CD4-positive, alpha-beta T cell treated with Interleukin-4 for 1 hour (primary cell): ENCODE measurements at regions not wholly inside any gene's neighbourhood (a gene's known extent, or its start where the extent isn't known, plus 50 kb on each side); places are given as distances from the start of the nearest gene placed in this dataset.

Experiments used
- DNase-seq, 2 donors: peaks; one replicate each; pipeline ENCODE4 v3.0.0-alpha.2; 2020 to 2022

DNA sequence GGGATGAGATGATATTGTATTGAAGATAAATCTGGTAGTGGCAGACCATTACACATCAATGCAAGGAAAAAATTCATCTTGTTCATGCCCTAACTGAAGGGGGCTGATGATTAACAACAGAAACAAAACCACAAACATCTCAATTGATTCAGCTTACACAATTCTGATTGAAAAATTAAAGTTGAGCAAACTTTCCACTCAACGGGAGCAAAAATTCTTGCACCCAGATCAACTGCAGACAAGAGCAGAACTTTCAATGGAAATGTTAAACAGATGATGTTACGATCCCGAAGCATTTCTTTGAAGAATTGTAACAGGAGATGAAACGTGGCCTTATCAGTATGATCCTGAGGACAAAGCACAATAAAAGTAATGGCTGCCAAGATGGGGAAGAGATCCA, 172.4 kb upstream of the SOX5 start:
- DNase-seq: no peak

DNA sequence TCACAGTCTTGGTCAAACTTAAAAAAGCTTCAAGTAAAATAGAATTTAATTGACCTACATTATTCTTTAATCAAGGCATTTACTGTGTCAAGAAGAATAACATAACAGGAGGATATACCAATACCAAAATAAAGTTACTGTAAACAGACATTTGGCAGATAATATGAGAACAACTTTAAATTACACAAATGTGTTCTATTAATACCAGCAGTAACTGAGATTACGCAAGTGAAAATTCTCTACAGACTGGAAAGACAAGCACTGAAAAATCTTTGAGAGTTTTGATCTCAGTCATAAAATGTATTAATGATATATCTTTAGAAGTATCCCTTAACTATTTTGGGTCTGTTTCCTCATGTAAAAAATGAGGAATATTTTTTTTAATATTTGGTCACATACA, 169.2 kb upstream of the SOX5 start:
- DNase-seq: no peak

DNA sequence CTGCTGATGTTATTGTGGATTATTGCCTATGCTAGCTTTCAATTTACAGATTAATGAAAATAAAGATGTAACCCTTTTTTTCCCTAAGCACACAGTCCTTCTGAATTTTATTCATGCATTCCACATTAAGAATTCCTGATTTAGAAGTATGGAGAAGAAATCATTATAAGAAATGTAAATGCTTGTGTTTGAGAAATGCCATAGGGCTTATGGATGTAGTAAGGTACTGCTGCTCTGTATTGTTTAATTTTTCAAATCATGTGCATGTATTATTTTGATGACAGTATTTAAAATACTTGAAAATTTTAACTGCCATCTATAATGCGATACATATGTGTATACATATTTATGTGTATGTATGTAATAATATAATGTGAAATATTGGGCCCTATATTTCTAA, 167.1 kb upstream of the SOX5 start:
- DNase-seq: no peak

DNA sequence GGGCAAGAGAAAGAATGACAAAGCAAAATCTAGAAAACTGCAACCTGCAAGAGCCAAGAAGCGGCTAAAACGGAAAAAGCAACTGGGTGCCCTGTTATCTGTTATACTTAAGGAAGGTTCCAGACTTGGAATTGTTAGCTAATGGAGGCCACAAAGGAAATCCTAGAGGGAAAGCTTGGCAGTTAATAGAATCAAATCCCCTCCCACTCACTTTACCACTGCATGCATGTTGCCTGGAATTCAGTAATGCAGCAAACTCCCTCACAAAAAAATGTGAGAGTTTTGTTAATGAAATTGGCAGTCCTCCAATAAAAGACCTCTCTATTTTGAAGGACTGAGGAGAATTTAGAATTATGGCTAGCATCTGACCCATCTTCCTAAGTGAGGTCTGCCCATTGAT, 164.2 kb upstream of the SOX5 start:
- no peak for DNase-seq

DNA sequence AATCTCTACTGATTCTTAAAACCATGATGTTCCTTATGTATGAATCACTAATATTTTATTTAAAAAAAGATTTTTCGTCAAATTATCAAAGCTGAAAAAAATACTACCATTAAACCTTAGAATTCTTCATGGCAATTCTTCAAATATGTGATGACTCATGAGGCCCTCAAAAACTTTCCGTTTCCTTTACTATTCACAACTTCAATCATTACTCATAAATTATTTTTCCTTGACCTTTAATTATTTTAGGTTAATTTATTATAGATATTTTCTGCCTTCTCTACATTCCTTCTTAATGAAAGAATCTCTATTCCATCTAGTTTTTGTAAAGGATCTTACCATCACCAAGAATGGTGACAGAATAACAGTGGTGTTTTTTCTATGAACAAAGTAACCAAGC, 162.1 kb upstream of the SOX5 start:
- DNase-seq: no peak

DNA sequence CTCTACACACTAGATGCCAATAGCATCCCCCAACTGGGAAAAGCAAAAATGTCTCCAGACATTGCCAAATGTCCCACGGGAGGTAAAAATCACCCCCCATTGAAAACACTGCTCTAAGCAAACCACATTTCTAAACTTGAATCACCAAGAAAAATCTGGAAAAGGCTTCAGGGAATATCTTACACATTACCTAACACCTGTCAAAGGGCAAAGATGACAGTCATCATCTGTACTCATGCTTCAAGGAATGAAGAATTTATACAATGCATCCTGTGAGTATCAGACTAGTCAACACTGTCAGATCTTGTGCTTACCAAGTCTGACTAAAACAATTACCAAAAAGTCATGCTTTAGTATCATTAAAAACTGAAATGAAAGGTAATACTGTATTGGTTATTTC, 161.6 kb upstream of the SOX5 start:
- DNase-seq: no peak

DNA sequence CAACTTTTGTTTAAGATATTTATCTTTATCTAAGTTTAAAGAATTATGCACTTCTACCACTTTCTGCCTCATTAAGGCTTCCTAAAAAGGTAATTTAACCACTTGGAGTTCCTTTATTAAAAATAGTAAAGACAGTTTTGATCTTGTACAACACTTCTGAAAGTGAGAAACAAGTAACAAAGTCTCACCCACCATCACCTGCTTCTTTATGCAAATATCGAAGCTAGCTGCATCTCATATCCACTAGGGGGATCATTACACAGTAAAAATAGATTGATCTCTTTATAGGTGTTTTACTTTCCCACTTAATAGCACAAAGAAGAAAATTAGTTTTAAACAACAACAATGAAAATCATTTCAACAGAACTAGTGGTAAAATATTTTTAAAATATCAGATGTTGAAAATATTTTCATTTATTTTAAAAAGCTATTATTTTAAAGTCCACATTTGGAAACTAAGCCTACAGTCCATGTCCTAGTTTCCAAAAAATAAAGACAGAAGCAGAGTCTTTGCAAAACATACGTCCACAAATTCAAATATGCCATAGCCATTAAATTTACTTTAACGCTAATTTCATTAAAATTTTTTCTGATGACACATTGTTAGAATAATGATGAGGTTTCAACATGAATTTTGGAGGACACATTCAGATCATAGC, 160.0 kb upstream of the SOX5 start:
- no peak for DNase-seq

DNA sequence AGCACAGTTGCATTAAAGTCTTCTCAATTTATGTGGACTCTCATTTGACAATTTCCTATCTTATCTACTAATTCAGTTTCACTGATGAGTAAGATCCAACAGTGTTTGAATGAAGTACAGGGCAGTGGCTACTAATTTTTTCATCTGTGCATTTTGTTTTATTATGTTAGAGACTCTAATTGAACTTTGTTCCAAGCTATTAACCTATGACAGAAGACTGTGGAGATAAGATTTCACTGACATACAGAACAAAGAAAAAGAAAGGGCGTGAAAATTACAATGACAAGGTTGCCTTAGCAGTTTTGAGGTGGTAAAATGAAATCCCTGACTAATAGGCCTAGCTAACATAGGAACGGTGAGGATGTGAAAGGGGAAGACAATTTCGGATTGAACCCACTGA, 153.2 kb upstream of the SOX5 start:
- no peak for DNase-seq

DNA sequence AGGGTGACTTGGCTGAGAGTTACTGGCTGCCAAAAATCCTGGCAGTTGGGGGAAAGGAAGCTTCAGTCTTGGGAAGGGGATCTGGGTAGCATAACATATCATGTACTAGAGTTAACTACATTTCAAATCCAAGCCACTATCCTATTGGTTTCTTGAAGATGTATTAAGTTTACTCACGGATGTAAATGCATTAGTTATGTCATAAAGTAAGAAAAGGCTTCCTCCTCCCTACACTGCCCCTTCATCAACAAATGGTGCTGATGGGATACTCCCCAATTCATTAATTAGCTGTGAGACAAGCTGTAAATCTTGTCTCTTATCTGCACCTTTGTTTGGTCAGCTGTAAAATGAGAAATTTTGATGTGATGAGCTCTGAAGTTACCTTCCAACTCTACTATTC, 150.1 kb upstream of the SOX5 start:
- DNase-seq: no peak

DNA sequence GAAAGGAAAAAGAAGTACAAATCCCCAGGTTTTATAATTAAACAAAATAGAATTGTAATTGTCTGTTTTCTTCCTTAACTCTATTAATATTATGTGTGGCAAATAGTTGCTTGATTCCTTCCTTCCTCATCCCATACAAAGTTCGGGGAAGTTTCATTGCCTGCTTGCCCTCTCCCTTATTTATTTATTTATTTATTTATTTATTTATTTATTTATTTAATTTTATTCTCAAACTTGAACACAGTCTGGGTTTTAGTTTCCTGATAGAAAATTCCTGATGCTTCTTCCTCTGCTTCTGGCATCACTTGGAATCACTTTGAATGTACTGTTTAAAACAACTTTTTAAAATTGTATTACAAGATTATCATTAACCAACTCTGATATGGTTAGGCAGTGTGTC, 145.8 kb upstream of the SOX5 start:
- DNase-seq: no peak

DNA sequence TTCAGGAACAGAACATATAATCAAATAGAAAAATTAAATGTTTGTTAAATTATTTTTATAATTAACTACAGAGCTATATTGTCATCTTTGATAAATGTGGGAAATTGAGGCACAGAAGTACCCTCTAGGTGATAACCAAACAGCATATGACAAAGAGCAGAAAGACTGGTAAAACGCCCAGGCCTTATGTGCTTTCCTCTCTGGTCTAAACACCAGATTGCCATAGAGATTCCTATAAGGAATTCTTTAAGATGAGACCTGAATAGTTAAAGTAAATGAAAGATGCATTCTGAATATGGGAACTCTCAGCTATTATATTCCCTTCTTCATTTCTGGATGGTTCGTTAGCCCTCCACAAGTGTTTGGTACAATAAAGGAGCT, 140.0 kb upstream of the SOX5 start:
- no peak for DNase-seq

DNA sequence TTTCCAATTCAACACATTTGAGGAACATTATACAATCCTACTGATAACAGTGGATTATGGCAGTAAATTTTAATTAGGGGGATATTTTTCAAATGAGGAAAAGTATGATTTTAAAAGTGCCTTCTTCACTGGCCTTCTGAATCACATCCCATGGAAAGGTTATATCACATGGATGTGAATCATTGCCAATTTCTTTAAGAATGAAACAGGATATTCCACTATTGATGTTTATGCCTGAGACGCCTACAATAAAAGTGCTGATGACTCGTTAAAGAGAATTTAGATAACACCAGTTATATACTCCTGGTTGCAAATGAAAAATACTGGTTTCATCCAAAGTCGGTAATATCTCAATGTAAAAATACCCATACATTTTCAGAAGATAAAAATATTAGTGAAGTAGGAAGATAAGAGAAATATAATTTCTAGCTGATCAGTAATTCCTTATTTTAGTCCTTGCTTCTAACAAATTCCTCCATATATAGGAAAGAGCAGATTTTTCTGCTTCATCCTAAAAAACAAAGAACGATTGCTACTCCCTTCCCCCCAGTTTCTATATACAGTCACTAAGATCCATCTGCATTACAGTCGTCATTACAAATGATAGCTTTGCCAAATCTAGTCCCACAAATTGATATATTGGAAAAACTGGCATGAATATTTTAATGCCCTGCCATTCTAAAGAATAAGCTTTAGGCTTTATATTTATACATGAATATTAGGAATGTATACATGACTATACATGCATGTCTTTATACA, 139.5 kb upstream of the SOX5 start:
- no peak for DNase-seq

DNA sequence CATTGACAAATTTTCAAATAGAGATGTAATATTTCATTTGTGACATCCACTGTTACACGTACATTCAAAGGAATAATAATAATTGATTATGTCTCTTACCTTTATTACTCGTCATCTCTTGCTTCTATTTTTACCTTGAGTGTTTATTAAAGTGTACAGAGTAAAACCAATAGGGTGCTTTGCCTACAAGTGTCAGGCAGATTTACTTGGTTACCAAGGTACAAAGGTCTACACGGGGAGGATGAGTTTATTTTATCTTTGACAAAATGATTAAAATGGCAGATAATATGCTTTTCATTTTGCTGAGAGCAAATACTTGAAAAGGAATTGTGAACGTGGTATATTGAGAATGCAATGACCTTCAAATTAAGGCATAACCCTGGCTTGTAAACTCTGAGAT, 137.8 kb upstream of the SOX5 start:
- no peak for DNase-seq

DNA sequence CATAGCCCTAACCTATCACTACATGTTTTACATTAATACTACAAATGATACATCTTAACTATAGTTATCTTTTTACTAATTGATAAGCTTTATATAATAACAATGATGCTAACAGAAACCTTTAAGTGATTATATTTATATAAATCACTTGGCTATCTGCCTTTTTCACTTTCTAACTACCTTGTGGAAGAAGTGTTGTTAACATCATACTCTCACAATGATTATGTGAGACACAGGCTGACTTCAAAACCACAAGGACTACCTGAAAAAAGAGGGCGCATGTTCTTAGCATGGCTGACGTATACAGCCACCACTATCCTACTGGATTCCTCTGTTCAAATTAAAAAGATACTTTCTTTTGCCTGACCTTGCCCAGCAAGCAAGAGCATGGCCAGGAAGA, 135.3 kb upstream of the SOX5 start:
- no peak for DNase-seq

DNA sequence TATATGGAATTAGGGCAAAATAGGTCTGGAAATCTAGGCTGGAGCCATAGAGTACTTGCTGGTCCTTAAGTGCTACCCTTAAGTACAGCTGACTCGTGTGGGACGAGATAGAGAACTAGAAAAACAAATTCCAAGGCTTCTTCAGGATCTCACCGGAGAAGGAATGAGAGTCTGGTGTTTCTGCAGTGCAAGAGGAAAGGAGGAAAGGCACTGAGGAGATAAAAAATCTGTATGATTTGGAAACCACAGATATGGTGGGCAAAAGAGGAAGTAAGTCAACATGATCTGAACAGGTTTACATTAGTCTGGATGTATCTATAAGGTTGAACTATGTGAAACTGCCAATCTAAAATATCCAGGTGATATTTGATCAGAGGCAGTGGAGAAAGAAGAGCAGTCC, 134.4 kb upstream of the SOX5 start:
- no peak for DNase-seq

DNA sequence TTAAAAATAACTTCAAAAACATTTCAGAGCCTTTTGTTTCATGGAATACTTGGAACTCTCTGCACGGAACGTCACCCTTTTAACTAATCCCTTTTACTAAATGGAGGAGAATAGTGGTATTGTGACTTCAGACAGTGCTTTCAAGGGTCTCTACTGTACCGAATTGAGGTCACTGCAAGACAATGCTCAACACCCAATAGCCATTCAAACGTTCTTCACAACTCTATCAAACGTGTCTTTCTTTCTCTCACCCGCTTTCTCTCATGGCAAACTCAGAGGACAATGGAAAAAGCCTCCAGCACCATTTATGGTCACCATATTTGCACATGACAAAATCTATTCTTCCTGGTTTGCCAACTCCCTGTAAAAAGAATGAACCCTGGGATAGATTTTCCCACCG, 132.1 kb upstream of the SOX5 start:
- no peak for DNase-seq

DNA sequence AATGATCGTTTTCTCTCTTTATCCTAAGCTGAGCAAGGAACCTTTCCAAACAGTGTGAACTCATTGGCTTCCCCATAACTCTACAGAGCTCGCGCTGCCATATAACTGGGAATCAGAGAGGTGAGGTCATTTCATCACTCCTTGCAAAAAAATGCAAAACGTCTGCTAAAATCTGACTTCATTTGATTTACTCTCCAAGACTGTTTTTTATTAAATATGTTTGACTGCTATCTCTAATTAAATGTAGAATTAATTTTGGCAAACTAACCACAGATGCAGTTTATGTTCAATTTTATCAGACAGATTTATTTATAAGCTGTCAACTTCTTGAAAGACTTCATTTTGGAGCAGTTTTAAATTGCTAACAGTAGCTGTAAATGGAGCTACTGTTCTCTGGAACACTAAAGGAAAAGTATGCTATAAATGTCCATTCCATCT, 131.6 kb upstream of the SOX5 start:
- no peak for DNase-seq

DNA sequence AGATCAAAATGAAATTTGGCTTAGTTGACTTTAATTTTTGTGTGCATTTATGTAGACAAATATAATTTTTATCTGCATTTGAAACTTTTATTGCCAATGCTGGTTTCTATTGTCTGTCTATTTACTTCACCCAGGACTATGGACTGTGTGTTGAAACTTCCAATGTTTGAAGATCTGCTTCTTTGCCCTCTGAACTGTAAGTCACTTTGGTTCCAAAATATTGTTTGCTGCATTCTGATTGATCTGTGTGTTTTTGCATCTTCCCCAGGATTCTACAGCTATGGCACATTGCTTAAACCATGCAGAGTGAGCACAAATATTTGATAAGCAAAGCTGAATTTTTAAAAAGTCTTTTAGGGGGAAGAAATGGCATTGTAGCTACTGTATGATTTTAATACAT, 131.0 kb upstream of the SOX5 start:
- DNase-seq: no peak

DNA sequence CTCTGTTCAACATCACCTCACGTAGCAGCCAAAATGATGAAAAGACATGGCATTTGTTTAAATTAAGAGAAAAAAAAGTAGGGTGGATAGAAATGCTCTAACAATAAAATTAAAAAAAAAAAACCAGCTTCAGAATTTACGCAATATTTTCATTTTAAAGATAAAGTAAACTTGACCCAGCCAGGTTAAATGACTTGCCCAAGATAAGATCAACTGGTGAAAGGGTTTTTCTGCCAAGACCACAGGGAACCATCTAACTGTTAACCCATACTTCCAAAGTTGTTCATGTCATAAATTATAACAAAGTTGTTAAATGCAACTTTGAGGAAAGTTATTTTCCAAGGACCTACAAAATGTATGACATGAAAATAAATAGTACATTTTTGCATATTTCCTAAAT, 129.6 kb upstream of the SOX5 start:
- no peak for DNase-seq

DNA sequence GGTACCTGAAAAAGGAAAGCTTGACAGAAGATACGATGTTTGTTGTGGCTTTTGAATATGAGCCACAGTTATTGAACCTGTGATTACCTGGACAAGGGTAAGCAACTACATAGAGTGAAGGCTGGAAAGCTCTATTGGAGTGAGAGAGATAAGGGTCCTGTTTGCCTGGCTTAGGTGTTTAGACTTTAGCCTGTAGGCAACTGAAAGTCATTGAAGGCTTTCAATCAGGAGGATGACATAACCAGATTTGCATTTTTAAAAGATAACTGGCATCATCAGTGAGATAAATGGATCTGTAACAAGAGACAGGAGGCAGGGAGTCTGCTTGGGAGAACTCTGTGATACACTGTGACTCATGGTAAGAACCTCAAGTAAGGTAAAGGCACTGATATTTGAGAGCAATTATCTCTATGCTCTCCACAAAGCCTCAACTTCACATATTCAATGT, 128.9 kb upstream of the SOX5 start:
- DNase-seq: no peak

DNA sequence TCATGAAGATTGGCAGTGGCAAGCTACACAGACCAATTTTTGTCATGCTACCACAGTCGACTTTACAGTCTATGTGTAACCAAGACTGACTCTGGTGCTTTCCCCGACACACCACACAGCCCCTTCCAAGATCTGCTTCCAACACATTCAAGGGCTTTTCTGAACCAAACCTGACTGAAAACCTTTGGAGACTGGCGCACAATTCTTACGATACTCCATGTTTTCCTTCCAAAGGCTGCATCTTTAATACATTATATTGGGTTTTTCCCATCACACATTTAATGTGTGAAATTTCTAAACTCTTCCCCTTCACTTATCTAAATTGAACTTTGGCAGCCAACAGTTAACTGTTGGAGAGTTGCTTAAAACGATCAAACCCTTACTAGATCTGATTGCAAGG, 127.7 kb upstream of the SOX5 start:
- no peak for DNase-seq

DNA sequence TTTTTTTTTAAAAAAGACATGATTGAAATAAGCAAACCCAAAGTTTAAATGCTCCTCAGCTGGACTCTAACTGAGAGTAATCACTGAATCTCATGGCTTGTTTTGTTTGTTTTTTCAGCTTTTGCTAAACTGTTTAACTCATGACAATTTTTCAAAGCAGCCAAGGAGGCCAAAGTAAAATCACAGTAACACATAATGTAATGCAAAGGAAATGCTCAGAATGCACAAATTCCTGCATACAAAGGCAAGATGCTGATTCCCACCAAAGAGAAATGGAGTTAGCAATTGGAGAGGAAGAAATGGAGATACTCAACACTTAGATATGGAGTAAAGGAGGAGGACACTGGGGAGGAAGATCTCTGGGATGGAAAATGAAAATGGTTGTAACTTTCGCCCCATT, 126.2 kb upstream of the SOX5 start:
- DNase-seq: no peak

DNA sequence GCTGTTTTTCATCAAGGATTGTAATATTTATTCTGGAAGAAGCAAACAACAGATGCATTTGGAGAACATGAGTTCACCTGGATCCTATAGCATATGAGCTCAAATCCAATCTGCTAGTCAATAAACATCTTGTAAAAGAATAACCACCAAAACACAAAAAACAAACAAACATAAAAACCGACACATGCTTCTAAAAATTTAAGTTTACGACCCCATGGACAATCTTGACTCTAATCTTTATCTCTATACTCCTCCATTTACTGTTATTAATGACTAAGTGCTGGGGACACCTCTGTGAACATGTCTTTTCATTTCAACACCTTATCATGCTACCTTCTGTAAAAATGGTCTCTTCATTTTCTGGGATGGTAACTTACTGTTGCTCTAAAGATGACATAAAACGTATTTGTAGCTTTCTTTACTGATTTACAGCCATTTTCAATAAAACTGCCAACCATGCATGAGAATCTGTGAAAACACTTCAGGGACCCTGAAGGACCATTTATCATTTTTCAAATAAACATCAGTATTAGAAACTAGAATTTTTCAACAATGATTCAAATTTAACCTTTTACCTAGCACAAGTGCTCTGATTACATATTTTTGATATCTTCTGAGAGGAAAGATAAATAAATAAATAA, 123.8 kb upstream of the SOX5 start:
- DNase-seq: no peak

DNA sequence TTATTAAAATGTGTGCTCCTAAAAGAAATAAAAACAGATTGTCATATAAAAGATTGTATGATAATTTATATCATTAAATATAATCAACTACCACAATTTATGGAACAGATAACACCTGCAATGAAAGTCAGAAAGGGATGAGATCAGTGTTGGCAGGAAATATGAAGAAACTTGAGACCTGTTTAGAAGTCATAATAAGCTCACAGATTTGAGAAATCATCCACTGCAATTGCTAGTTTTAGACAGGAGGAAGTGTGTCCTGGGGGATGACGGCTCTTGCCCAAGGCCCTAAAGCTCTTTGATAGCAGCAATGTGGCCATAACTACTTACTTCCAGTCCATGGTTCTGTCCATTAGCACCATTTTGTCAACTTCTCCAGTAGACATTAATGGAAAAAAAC, 122.8 kb upstream of the SOX5 start:
- no peak for DNase-seq

DNA sequence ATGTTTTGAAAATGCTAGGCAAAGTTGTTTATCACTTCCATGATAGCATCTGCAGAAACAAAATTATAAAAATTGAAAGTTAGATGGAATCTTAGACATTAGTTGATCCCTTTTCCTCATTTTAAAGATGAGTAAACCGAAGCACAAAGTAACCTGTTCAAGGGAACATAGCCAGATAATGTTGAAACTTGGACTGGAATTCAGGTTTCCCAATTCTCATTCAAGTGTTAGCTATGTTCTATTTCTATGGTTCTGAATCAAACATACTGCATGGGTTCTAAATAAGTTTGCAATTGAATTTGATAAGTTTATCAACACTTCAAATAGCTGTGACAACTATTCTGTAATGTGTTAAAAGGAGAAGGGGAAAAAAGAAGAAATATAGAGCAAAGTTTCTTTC, 122.4 kb upstream of the SOX5 start:
- no peak for DNase-seq
